Mucosa of gallbladder (tissue), 1 donor: ENCODE measurements at regions not wholly inside any gene's neighbourhood (a gene's known extent, or its start where the extent isn't known, plus 50 kb on each side); places are given as distances from the start of the nearest gene placed in this dataset.
"Not testable (repeated sequence)": the region's sequence is repeated elsewhere in the genome, so short reads cannot be mapped to it uniquely, and the experiment has no call there.

Source experiments
- DNase-seq: peaks from one replicate; pipeline ENCODE4 v3.0.0-alpha.2; 2020; ENCODE audit warnings: low spot score
- donor health status: DM: no; HTN: no; CAD: no.

DNA sequence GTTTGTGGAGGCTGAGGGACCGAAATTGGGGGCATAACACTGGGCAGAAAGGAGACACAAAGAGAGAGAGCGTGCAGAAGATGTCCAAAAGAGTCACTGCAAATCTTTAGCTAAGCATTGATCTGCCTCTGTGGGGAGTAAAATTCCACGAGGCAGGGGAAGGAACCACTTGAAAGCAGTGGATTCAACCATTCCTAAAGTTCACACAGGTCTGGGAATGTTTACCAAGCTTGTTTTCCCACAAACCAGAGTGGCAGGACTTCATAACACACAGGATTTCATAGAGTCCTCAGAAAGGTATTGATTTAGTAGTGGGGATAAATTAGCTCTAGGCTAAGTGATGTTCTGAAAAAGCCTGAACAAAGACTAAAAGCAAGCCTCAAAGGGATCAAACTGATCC lies 66.1 kb upstream of the RPL38 start:
- DNase-seq, result no peak

GRCh38 chr17:74139120-74139519 lies 64.4 kb upstream of the RPL38 start:
- no peak for DNase-seq

DNA sequence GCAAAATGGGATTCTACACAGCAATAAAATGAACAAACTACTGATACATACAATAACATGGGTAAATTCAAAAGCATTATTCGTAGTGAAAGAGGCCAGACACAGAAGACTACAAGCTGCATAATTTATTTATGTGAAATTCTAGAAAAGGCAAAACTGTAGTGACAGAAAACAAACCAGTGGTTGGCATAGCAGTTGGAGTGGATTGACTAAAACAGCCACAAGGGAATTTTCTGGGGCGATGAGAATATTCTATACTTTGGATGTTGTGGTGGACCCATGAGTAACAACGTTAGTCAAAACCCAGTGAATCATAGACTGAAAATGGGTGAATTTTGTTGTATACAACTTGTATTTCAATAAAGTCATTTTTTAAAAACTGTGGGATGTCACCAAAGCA lies 63.2 kb upstream of the RPL38 start:
- DNase-seq, result no peak

DNA sequence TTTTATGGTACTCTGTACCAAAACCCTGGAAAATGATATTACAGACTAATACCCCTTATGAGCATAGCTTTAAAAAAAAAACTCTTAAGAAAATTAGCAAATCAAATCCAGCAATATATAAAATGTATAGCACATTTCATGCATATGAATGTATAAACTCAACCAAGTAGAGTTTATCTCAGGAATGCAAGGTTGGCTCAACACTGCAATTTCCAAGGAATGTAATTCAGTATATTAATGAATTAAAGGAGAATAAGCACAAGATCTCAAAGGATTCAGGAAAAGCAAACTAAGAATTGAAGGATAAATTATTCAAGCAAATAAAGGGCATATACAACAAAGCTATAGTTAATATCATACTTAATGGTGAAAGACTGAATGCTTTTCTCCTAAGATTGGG lies 61.9 kb upstream of the RPL38 start:
- no peak for DNase-seq

DNA sequence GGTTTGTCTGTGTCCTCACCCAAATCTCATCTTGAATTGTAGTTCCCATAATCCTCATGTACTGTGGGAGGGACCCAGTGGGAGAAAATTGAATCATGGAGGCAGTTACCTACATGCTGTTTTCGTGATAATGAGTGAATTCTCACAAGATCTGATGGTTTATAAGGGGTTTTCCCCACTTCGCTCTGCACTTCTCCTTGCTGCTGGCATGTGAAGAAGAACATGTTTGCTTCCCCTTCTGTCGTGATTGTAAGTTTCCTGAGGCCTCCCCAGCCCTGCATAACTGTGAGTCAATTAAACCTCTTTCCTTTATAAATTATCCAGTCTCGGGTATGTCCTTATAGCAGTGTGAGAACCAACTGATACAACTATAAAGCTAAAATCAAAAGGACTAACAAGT lies 60.2 kb upstream of the RPL38 start:
- not testable (repeated sequence) for DNase-seq

DNA sequence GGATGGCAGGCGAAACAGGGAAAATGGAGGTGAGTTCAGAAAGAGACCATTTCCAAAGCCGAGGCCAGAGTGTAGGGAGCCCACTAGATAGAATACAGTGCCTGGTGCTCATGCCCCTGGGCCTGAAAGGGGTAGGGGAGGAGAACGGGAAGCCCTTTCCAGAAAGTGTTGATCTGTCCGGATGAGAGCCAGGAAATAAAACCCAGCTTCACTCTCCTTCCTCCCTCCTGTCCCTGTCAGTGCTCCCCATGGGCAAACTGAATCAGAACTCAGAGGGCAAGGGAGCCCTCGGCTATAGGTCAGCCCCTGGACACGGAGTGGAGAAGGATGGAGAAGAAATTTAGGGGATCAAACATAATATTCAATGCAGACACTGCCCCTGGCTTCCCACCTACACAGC lies 57.7 kb upstream of the RPL38 start:
- DNase-seq, result no peak

- DNase-seq, result no peak
Observed at GRCh38 chr17:74146196-74146595, 57.3 kb upstream of the RPL38 start.

DNA sequence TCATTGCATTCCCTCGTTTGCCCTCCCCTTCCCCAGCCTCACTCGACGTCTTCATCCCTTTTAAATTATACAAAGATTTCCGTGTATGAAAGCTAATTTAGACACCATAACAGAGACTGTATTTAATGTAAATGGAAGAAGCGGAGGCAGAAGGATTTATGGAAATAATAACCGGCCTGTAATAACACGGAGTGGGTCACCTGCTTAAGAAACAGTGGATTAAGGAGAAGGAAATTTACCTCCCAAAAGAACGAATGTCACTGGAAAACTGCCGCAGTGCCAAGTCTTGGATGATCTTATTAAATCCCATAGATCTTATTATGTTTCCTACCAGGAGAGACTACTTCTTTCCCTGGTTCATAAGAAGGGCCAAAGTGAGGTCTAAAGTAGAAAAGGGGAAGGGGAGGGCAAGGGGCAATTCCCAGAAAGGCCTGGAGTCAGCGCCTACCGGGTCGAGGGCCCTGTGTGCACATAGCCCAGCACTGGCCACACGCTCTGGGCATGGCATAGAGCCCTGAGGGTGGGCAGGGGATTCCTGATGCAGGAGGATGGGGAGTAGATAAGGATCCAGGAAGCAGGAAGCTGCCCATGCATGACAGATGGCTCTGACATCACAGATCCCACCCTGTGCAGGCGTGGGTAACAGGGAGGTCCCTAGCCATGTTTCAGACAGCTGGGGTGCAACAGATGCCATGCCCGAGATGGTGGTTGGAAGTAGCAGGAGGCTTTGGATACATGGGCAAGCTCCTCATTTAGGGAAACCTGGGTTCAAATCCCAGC lies 56.2 kb upstream of the RPL38 start:
- DNase-seq, result no peak

- DNase-seq, result no peak
Observed at GRCh38 chr17:74147966-74148365, 55.5 kb upstream of the RPL38 start.

DNA sequence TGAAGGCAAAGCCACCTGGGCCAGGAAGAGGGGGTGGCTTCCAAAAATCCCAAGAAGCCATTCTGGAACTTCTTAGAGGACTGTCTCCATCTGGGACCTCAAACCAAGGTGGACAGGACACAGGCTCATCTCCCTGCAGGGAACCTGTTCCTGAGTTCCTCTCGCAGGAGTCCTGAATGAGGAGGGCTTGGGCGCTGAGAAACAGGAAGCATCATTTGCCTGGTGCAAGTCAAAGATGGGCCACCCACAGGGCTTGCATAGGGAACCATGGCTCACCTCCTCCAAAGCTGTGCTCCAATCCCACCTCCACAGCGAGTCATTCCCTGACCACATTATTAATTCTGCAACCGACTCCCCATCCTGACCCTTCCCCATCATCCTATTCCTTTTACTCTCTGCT lies 55.0 kb upstream of the RPL38 start:
- no peak for DNase-seq

GRCh38 chr17:74148901-74149596 lies 54.4 kb upstream of the RPL38 start:
- no peak for DNase-seq

- DNase-seq, result no peak
Observed at GRCh38 chr17:74149597-74150427, 53.7 kb upstream of the RPL38 start.

DNA sequence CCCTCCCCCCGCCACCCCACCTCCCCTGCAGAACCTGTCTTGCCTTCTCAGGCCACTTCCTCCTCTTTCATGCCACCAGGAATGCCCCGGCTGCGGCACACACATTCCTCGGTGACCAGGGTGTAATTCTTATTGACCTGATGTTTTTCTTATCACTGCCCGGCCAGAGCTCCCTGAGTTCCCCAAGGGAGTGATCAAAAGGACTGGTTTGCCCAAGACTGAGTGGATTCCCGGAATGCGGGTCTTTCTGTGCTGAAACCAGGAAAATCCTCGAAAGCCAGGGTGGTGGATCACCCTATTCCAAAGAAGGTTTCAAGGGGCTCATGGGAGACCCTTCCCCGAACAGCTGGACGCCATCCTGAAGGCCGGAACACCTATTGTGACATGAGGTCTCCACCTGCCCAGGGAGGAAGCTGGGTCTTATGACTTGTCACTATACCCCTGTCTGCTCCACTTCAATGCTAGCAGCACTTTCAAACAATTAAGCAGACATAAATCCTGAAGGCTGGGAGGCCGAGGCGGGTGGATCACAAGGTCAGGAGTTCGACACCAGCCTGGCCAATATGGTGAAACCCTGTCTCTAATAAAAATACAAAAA lies 53.0 kb upstream of the RPL38 start:
- DNase-seq, result peak; percentile 20

DNA sequence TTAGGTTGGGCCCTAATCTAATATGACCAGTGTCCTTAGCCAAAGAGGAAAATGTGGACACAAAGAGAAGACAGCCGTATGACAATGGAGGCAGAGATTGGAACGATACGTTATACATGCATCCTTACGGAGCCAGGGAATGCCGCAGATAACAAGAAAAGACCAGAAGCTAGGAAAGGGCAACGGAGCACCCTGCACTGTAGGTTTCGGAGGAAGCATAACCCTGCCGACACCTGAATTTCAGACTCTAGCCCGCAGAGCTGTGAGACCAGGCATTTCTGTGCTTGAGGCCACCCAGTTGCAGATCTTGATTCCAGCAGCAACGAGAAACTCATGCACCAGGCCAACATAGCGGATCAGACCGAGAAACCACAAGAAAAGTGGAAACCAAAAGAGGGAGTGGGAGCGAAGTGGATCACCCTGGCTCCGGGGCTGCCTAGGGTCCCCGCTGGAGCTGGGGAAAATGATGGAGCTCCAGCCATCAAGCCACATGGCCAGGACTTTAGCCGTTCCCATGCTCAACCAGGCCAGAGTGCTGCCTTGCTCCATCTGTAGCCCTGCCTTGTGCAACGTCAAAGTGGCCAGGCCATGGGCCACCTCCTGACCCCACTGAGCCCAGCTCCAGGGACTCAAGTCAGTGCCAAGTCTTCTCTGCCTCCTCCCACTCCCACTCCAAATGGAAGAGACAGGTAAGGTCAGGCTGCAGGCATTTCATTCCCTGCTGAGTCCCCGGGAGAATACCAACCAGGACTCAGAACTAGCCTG lies 51.7 kb upstream of the RPL38 start:
- no peak for DNase-seq

GRCh38 chr17:74152591-74153455 lies 50.7 kb upstream of the RPL38 start:
- no peak for DNase-seq

- DNase-seq, result no peak
Observed at GRCh38 chr17:74153456-74153810, 50.0 kb upstream of the RPL38 start.
